ENCODE measurements at regions not wholly inside any gene's neighbourhood (a gene's known extent, or its start where the extent isn't known, plus 50 kb on each side); places are given as distances from the start of the nearest gene placed in this dataset.

GRCh38 chr6:19268718-19269117, 568.5 kb upstream of the ID4 start:
- TF ChIP-seq ZNF253 (CRISPR knock-in tag; conservative IDR thresholded peaks at IDR 0.05) (no peak), TCFL5 (CRISPR knock-in tag; conservative IDR thresholded peaks at IDR 0.05) (no peak)
- TF ChIP-seq, protein P1, sequence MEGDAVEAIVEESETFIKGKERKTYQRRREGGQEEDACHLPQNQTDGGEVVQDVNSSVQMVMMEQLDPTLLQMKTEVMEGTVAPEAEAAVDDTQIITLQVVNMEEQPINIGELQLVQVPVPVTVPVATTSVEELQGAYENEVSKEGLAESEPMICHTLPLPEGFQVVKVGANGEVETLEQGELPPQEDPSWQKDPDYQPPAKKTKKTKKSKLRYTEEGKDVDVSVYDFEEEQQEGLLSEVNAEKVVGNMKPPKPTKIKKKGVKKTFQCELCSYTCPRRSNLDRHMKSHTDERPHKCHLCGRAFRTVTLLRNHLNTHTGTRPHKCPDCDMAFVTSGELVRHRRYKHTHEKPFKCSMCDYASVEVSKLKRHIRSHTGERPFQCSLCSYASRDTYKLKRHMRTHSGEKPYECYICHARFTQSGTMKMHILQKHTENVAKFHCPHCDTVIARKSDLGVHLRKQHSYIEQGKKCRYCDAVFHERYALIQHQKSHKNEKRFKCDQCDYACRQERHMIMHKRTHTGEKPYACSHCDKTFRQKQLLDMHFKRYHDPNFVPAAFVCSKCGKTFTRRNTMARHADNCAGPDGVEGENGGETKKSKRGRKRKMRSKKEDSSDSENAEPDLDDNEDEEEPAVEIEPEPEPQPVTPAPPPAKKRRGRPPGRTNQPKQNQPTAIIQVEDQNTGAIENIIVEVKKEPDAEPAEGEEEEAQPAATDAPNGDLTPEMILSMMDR (IDR thresholded peaks at IDR 0.05 in 2 of 3, conservative IDR thresholded peaks at IDR 0.05 in 1 of 3; ENCODE audit: insufficient read depth in 2 of 3, low read depth in 1 of 3, low read length in 3 of 3), result no peak
